Iris pigment epithelial cell (primary cell): ENCODE measurements at regions not wholly inside any gene's neighbourhood (a gene's known extent, or its start where the extent isn't known, plus 50 kb on each side); places are given as distances from the start of the nearest gene placed in this dataset.
"Not testable (repeated sequence)": the region's sequence is repeated elsewhere in the genome, so short reads cannot be mapped to it uniquely, and the experiment has no call there.

Experiments used
- DNase-seq: peaks from one replicate; pipeline ENCODE4 v3.0.0-alpha.2; 2011; ENCODE audit warnings: low read depth

GRCh38 chr1:31485166-31485565 is 72.2 kb downstream of the SERINC2 start:
- DNase-seq: no peak

- DNase-seq: no peak
Measured at GRCh38 chr1:31487143-31487542, 74.1 kb downstream of the SERINC2 start.

GRCh38 chr1:31487721-31488293 is 74.8 kb downstream of the SERINC2 start:
- no peak for DNase-seq

GRCh38 chr1:31488528-31488927 is 75.5 kb downstream of the SERINC2 start:
- no peak for DNase-seq

GRCh38 chr1:31489575-31489974 is 76.6 kb downstream of the SERINC2 start:
- DNase-seq: not testable (repeated sequence)

- not testable (repeated sequence) for DNase-seq
Measured at GRCh38 chr1:31490596-31490995, 77.6 kb downstream of the SERINC2 start.

- not testable (repeated sequence) for DNase-seq
Measured at GRCh38 chr1:31495351-31495750, 81.0 kb upstream of the TINAGL1 start.

- not testable (repeated sequence) for DNase-seq
Measured at GRCh38 chr1:31495770-31496169, 80.5 kb upstream of the TINAGL1 start.

- DNase-seq: peak; percentile 69
Measured at GRCh38 chr1:31497601-31498000, 78.7 kb upstream of the TINAGL1 start.

- DNase-seq: no peak
Measured at GRCh38 chr1:31498376-31499040, 77.8 kb upstream of the TINAGL1 start.

- DNase-seq: no peak
Measured at GRCh38 chr1:31501505-31501904, 74.8 kb upstream of the TINAGL1 start.

- no peak for DNase-seq
Measured at GRCh38 chr1:31502253-31502652, 74.1 kb upstream of the TINAGL1 start.

- no peak for DNase-seq
Measured at GRCh38 chr1:31502926-31503511, 73.3 kb upstream of the TINAGL1 start.

- DNase-seq: no peak
Measured at GRCh38 chr1:31503570-31503969, 72.7 kb upstream of the TINAGL1 start.

- no peak for DNase-seq
Measured at GRCh38 chr1:31504001-31504400, 72.3 kb upstream of the TINAGL1 start.

GRCh38 chr1:31505911-31506497 is 70.3 kb upstream of the TINAGL1 start:
- DNase-seq: peak; percentile 36

- no peak for DNase-seq
Measured at GRCh38 chr1:31507221-31507620, 69.1 kb upstream of the TINAGL1 start.

GRCh38 chr1:31507676-31508530 is 68.4 kb upstream of the TINAGL1 start:
- DNase-seq: no peak

- DNase-seq: no peak
Measured at GRCh38 chr1:31509124-31510072, 66.9 kb upstream of the TINAGL1 start.

GRCh38 chr1:31510304-31510703 is 66.0 kb upstream of the TINAGL1 start:
- no peak for DNase-seq
